Activated CD8-positive, alpha-beta memory T cell treated with anti-CD3 and anti-CD28 coated beads, Interleukin-2, amount 10 ng/mL, durations not matched to agents 7 days and 5 days (primary cell): ENCODE measurements at regions not wholly inside any gene's neighbourhood (a gene's known extent, or its start where the extent isn't known, plus 50 kb on each side); places are given as distances from the start of the nearest gene placed in this dataset.

Source experiments
- ATAC-seq: fragments of 150-1000 bp; cut with Tn5 transposase; one replicate; pipeline ENCODE4 v1.10.0; 2021; ENCODE audit warnings: moderate library complexity
- CTCF ChIA-PET: fragments of 350-600 bp; sonication (Branson Sonifier 250); formaldehyde crosslinking; loops from one replicate; lab custom pipeline; 2021; ENCODE audit warnings: antibody characterized with exemption; lab: Charles Lee
- DNase-seq: peaks from one replicate; pipeline ENCODE4 v3.0.0-alpha.2; 2020
- H3K27ac Mint-ChIP-seq: one replicate; pipeline ENCODE4 v1.8.0; 2021; ENCODE audit warnings: mild to moderate bottlenecking, mixed read lengths
- H3K27me3 Mint-ChIP-seq: one replicate; pipeline ENCODE4 v1.8.0; 2021; ENCODE audit warnings: mixed read lengths
- H3K36me3 Mint-ChIP-seq: one replicate; pipeline ENCODE4 v1.8.0; 2021; ENCODE audit warnings: mild to moderate bottlenecking, mixed read lengths
- H3K4me1 Mint-ChIP-seq: one replicate; pipeline ENCODE4 v1.8.0; 2021; ENCODE audit warnings: mixed read lengths
- H3K4me3 Mint-ChIP-seq: one replicate; pipeline ENCODE4 v1.8.0; 2021; ENCODE audit warnings: mild to moderate bottlenecking, moderate library complexity, mixed read lengths
- H3K9me3 Mint-ChIP-seq: one replicate; pipeline ENCODE4 v1.8.0; 2022; ENCODE audit warnings: low read depth, mixed read lengths

DNA sequence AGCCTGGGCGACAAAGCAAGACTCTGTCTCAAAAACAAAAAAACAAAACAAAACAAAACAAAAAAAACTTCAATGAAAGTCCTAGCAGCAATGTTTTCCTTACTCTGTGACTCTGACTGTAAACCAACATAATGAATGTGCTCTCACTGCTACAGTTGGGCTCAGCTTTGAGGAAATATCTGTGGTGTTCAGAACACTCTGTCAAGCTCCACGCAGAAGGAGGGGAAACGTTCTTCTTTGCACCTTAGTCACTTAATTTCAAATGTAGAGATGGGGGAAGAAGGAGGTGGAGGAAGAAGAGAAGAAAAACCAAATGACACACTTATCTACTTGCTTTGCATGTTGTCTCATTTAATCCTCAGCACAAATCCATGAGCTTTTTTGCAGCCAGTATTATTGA is 107.1 kb upstream of the UBE3A start:
- no peaks in the 10 kb centered on the region for H3K36me3 Mint-ChIP-seq
- ATAC-seq (no peak), DNase-seq (no peak)
- no peaks in the 10 kb centered on the region for H3K4me1 Mint-ChIP-seq
- no peak overlapping the region for H3K27ac Mint-ChIP-seq
- H3K9me3 Mint-ChIP-seq: peaks cover 3% of the 10 kb centered on the region
- H3K27me3 Mint-ChIP-seq: no peaks in the 10 kb centered on the region
- no peak overlapping the region for H3K4me3 Mint-ChIP-seq
- CTCF ChIA-PET: no interaction called here

DNA sequence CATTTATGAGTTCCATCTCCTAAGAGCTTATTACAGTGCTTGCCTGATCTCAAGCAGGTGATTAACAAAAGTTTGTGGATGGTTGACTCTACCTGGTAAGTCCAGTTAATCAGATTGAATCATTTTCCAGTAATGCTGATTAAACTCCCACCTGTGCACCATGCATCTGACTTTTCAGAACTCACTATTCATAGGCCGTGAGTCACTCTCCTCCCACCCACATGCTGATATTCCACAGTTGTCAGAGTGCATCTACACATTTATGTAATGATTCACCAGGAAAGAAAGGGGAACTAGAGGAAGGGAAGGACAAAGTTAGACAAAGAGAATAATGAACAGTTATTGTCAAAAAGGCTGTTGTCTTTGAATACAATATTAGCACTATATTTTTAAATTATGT is 106.2 kb upstream of the UBE3A start:
- CTCF ChIA-PET: no interaction called here
- Mint-ChIP-seq H3K27ac (no peak overlapping the region), H3K36me3 (no peaks in the 10 kb centered on the region), H3K4me3 (no peak overlapping the region), H3K4me1 (no peaks in the 10 kb centered on the region), H3K27me3 (no peaks in the 10 kb centered on the region), H3K9me3 (peaks cover 5% of the 10 kb centered on the region)
- no peak for ATAC-seq
- DNase-seq: no peak

DNA sequence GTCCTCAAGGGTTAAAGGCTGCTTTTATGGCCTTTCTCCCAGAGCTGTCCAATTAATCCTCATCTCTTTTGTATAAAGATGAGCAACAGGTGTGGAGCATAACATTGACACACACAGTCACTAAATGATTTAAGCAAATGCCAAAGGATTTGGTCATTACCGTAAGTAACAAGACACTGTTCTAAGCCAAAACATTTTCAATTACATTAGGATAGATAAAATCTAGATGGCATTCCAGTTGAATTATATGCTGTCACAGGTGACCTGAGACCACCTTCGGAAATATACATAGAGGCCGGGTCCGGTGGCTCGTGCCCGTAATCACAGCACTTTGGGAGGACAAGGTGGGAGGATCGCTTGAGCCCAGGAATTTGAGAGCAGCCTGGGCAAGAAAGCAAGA is 105.3 kb upstream of the UBE3A start:
- no peak for DNase-seq
- H3K27me3 Mint-ChIP-seq: no peaks in the 10 kb centered on the region
- CTCF ChIA-PET: no interaction called here
- no peak overlapping the region for H3K27ac Mint-ChIP-seq
- H3K4me1 Mint-ChIP-seq: no peaks in the 10 kb centered on the region
- no peaks in the 10 kb centered on the region for H3K36me3 Mint-ChIP-seq
- peaks cover 5% of the 10 kb centered on the region for H3K9me3 Mint-ChIP-seq
- ATAC-seq: no peak
- H3K4me3 Mint-ChIP-seq: no peak overlapping the region

DNA sequence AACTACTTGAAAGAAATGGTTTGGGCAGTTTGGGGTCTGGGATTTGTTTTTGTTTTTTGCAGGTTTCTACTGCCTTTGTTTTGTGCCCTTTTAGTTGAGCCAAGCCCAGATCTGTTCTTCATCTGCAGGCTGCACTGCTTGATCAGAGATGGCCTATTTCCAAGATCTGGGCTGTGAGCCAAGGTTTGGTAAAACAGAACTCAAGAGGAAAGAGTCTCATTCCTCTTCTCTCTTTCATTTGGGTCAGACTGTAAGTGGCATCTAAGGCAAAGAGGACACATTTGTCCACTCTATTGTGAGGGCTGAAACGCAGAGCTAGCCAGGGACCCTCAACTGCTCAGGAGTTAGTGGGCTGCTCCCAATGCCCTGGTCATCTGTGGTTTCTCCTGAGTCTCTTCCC is 104.4 kb upstream of the UBE3A start:
- CTCF ChIA-PET: no interaction called here

DNA sequence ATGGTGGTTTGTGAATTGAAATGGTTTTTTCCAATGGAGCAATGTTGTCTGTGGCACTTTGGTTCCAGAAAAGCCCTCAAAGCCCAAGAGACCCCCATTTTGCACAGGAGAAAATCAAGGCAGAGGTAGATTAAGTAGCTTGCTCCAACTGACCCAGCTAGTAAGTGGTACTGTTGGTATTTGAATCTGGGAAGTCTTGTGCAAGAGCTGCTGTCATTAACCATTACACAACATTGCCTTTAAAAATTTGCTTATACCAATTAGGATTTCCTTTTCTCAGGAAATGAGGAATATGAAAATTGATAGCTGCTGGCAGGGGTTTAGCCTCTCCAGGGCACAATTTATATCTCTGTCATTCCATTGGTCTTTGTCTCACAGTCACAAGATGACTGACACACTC is 102.4 kb upstream of the UBE3A start:
- Mint-ChIP-seq H3K9me3 (peaks cover 2% of the 10 kb centered on the region), H3K4me3 (no peak overlapping the region), H3K27me3 (no peaks in the 10 kb centered on the region), H3K36me3 (no peaks in the 10 kb centered on the region), H3K27ac (no peak overlapping the region), H3K4me1 (no peaks in the 10 kb centered on the region)
- no peak for ATAC-seq
- no peak for DNase-seq
- CTCF ChIA-PET: no interaction called here

More for the DNA sequence above, 104.4 kb upstream of the UBE3A start:
- H3K4me3 Mint-ChIP-seq: no peak overlapping the region
- no peak overlapping the region for H3K27ac Mint-ChIP-seq
- no peaks in the 10 kb centered on the region for H3K4me1 Mint-ChIP-seq
- no peaks in the 10 kb centered on the region for H3K27me3 Mint-ChIP-seq
- DNase-seq (no peak), ATAC-seq (no peak)
- H3K36me3 Mint-ChIP-seq: no peaks in the 10 kb centered on the region
- peaks cover 2% of the 10 kb centered on the region for H3K9me3 Mint-ChIP-seq

DNA sequence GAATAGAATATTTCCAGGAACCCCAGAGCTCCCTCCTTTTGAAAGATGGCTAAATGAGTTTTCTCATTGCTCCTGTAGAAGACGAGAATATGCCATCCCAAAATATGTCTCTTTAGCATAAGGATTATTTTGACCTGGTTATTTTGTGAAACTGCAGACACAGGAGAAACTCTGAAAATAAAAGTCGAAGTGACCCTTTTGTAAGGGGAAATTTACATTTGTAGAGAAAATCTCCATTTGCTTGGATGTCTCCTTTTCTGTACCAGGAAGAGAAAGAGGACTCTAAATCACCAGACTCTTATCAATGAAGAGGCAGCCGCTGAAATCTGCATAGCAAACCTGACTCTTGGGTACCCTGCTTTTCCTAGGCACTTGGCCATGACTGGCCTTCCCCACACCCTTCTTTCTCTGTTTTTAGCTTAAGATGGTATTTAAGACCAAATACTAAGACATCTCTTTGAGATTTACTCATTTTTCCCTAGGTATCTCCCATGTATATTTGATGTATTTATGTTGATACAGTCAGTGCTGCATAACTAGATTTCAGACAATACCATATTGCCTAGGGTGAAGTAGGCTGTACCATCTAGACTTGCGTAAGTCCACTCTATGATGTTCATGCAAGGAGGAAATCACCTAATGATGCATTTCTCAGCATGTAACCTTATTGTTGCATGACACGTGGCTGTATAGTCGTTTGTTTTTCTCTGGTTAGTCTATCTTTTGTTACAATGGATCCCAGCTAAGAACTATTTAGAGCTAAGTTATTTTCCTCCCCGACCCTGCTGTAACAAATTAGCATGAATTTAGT is 98.2 kb upstream of the UBE3A start:
- no peak for ATAC-seq
- CTCF ChIA-PET: no interaction called here

DNA sequence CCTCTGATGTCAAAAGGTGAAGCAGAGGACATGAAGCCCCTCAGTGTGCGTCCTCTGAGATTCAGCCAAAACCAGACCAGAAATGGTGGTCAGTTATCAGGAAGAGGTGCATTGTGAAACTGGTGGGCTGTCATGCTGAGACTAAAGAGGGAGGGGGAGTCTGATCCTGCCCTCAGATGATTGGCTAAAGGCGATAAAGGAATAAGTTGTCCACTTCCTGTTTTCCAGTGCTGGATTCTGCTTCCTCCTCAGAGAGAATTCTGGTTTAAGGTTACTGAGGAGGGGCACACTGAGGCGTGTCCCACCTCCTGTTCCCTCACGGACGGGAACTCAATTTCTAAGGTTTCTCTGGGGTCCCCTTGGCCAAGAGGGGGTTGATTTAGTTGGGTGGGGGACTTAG is 97.0 kb upstream of the UBE3A start:
- no peaks in the 10 kb centered on the region for H3K4me1 Mint-ChIP-seq
- no peaks in the 10 kb centered on the region for H3K36me3 Mint-ChIP-seq
- H3K27ac Mint-ChIP-seq: no peak overlapping the region
- ATAC-seq (no peak), DNase-seq (no peak)
- no peaks in the 10 kb centered on the region for H3K27me3 Mint-ChIP-seq
- H3K4me3 Mint-ChIP-seq: no peak overlapping the region
- CTCF ChIA-PET: no interaction called here
- H3K9me3 Mint-ChIP-seq: peaks cover 2% of the 10 kb centered on the region

More for the DNA sequence above, 98.2 kb upstream of the UBE3A start:
- peaks cover 2% of the 10 kb centered on the region for H3K9me3 Mint-ChIP-seq
- no peak overlapping the region for H3K4me3 Mint-ChIP-seq
- H3K27ac Mint-ChIP-seq: no peak overlapping the region
- no peaks in the 10 kb centered on the region for H3K27me3 Mint-ChIP-seq
- DNase-seq: no peak
- no peaks in the 10 kb centered on the region for H3K4me1 Mint-ChIP-seq
- no peaks in the 10 kb centered on the region for H3K36me3 Mint-ChIP-seq

DNA sequence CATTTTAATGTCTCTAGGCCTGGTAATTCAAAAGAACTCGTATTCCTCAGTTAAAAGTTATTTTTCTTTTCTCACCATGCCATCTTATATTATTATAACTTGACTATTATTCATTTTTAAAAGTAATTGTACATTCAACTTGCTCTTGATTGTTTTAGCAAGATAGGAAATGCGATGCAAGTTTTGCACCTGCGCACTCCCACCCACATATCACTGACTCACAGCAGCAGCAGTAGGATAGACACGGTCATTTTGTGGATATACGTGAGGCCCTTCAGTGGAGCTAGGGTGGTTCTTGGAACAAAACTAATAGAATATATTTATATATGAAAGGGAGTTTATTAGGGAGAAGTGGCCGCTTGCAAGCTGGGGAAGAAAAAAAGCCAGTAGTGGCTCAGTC is 95.5 kb upstream of the UBE3A start:
- CTCF ChIA-PET: no interaction called here
- Mint-ChIP-seq H3K36me3 (no peaks in the 10 kb centered on the region), H3K27me3 (no peaks in the 10 kb centered on the region), H3K9me3 (peaks cover 4% of the 10 kb centered on the region), H3K4me3 (no peak overlapping the region), H3K27ac (no peak overlapping the region), H3K4me1 (no peaks in the 10 kb centered on the region)
- no peak for DNase-seq
- no peak for ATAC-seq

DNA sequence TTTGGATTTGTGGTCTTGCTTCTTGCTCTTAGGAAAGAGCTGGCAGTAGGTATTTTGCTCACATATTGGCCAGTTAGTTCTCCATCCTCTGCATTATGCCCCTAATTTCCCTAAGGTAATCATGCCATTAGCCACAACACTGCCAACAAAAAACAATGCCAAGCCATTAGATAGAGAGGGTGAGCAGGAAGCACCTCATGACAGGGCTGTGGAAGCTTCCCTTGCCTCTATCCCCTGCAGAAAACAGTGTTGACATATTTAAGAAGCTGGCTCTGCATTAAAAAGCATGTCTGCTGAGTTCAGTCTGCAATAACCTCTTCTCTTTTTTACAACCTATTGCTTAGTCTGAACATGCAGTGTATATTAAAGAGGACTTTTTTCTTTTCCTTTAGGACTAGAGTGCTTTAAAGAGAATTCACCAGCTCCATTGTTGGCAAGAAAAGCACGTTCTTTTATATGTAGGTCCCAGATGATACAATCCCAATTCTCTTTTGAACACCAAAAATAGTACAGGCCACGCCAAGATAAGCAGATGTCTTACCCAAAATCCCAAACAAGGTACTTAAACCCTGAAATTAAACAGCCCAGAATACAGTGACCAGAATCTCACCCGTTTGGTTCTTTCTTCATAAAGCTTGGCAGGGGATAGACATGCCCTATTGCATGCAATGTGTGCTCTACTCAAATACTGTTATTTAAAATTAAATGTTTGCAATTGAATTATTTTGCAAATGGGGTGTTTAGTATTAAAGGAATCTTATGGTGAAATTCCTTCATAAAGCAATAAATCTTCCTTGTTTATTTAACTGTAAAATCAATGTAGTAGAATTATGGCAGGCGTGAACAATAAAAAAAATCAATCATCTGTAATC is 93.7 kb upstream of the UBE3A start:
- CTCF ChIA-PET: no interaction called here
- ATAC-seq (no peak), DNase-seq (no peak)
- Mint-ChIP-seq H3K4me1 (no peaks in the 10 kb centered on the region), H3K27me3 (no peaks in the 10 kb centered on the region), H3K4me3 (no peak overlapping the region), H3K36me3 (no peaks in the 10 kb centered on the region), H3K27ac (no peak overlapping the region), H3K9me3 (peaks cover 7% of the 10 kb centered on the region)

DNA sequence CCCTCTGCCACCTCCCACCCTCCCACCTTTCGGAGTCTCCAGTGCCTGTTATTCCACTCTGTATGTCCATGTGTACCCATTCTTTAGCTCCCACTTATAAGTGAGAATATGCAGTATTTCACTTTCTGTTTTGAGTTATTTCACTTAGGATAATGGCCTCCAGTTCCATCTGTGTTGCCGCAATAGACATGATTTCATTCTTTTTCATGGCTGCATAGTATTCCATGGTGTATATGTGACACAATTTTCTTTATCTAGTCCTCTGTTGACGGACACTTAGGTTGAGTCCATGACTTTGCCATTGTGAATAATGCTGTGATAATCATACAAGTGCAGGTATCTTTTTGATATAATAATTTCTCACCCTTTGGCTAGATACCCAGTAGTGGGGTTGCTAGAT is 91.0 kb upstream of the UBE3A start:
- DNase-seq (no peak), ATAC-seq (no peak)
- Mint-ChIP-seq H3K9me3 (peaks cover 8% of the 10 kb centered on the region), H3K27ac (no peak overlapping the region), H3K4me3 (no peak overlapping the region), H3K4me1 (no peaks in the 10 kb centered on the region), H3K36me3 (no peaks in the 10 kb centered on the region), H3K27me3 (no peaks in the 10 kb centered on the region)
- CTCF ChIA-PET: no interaction called here

DNA sequence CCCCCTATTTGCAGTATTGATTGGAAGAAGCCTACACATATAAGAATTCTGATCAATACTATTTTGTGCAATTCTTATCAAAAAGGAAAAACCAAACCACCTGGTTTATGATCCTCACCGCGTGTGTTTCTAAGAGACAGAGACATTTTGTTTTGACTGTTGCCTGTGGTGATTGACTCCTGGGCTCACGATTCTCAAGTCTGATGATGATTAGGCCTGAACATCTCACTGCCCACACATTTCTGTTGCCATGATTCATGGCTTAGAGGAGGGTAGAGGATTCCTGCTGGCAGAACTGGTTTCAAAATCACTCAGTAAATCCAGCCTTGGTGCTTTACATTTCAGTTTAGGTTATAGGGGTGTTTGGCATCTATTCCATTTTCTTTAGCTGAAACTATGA is 88.3 kb upstream of the UBE3A start:
- Mint-ChIP-seq H3K36me3 (no peaks in the 10 kb centered on the region), H3K9me3 (peaks cover 10% of the 10 kb centered on the region), H3K27me3 (no peaks in the 10 kb centered on the region), H3K4me1 (no peaks in the 10 kb centered on the region), H3K27ac (no peak overlapping the region), H3K4me3 (no peak overlapping the region)
- CTCF ChIA-PET: no interaction called here
- ATAC-seq (no peak), DNase-seq (no peak)

DNA sequence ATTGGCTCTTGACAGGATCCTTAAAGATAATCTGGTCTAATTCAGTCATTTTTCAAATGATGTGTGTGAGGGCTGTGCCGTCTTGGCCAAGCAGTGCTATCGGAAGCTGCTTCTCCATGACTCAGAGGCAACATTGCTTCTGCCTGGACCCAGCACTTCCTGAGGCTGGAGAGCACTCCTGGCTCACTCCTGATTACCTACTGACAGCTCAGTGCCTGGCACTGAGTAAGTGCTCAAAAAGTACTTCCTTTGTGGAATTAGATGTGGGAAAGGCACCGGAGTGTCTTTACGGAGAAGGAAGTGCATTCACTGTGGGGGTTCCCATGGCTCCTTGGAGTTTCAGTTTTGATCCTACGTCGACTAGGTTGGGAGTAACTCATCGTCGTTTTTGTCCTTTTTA is 86.9 kb upstream of the UBE3A start:
- no peak for DNase-seq
- H3K9me3 Mint-ChIP-seq: peaks cover 10% of the 10 kb centered on the region
- no peak overlapping the region for H3K4me3 Mint-ChIP-seq
- H3K27me3 Mint-ChIP-seq: no peaks in the 10 kb centered on the region
- no peaks in the 10 kb centered on the region for H3K36me3 Mint-ChIP-seq
- H3K4me1 Mint-ChIP-seq: no peaks in the 10 kb centered on the region
- CTCF ChIA-PET: no interaction called here
- no peak for ATAC-seq
- H3K27ac Mint-ChIP-seq: no peak overlapping the region

DNA sequence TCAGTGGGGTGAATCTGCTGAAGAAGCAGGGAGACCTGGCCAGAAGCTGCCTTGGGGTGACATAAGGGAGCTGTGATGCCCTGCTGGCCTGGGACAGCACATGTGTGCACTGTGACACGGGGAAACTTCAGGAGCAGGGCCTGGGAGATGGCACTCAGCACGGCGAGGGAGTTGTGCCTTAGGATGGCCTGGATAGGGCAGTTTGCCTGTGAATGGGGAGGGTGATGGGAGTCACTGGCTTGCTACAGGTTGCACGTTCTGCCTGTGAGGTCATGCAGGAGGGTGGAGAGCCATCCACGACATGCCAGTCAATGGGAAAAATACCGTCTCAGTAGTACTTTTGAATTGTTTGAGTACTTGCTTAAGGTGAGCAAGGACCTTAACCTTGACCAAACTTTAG is 76.8 kb upstream of the UBE3A start:
- H3K9me3 Mint-ChIP-seq: no peaks in the 10 kb centered on the region
- ATAC-seq: no peak
- H3K36me3 Mint-ChIP-seq: no peaks in the 10 kb centered on the region
- H3K4me3 Mint-ChIP-seq: no peak overlapping the region
- H3K27ac Mint-ChIP-seq: no peak overlapping the region
- H3K4me1 Mint-ChIP-seq: no peaks in the 10 kb centered on the region
- no peaks in the 10 kb centered on the region for H3K27me3 Mint-ChIP-seq
- no peak for DNase-seq
- CTCF ChIA-PET: no interaction called here

DNA sequence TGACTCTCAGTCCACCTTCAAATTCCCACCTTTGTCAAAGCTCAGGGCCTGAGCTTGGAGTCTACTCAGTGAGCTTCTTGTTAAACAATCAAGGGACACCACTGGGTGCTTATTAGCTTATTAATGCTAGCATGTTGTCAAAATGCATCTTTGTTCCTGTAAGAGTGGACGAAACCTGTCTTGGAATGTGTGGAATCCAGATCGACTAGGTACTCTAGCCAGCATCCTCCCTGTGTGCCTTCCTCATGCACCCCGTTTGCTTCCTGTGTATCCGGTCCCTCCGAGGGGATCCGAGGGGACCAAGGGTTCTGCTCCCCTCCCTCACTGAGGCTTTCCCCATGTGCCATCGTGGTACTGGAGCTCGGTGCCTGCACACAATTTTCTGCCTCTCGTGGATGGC is 75.7 kb upstream of the UBE3A start:
- H3K4me1 Mint-ChIP-seq: no peaks in the 10 kb centered on the region
- ATAC-seq (no peak), DNase-seq (no peak)
- H3K27me3 Mint-ChIP-seq: no peaks in the 10 kb centered on the region
- CTCF ChIA-PET: no interaction called here
- no peak overlapping the region for H3K4me3 Mint-ChIP-seq
- no peaks in the 10 kb centered on the region for H3K36me3 Mint-ChIP-seq
- no peaks in the 10 kb centered on the region for H3K9me3 Mint-ChIP-seq
- H3K27ac Mint-ChIP-seq: no peak overlapping the region
